Parathyroid adenoma (tissue), 2 donors: ENCODE measurements at regions not wholly inside any gene's neighbourhood (a gene's known extent, or its start where the extent isn't known, plus 50 kb on each side); places are given as distances from the start of the nearest gene placed in this dataset.

Experiments used
- H2AFZ ChIP-seq: fragments of 300-600 bp; sonication (generic); one replicate; pipeline ENCODE4 v1.7.0; 2017; ENCODE audit warnings: antibody characterized with exemption, mild to moderate bottlenecking
- H3K27ac ChIP-seq: fragments of 300-600 bp; sonication (generic); one replicate; pipeline ENCODE4 v1.7.0; 2017
- H3K27me3 ChIP-seq: fragments of 300-600 bp; sonication (generic); one replicate; pipeline ENCODE4 v1.7.0; 2017; ENCODE audit warnings: low read length; ENCODE audit not compliant: control insufficient read depth, insufficient read depth
- H3K36me3 ChIP-seq: fragments of 300-600 bp; sonication (generic); one replicate; pipeline ENCODE4 v1.7.0; 2017; ENCODE audit warnings: low read length; ENCODE audit not compliant: control insufficient read depth, insufficient read depth
- H3K4me1 ChIP-seq: fragments of 300-600 bp; sonication (generic); one replicate; pipeline ENCODE4 v1.7.0; 2017; ENCODE audit warnings: control low read depth
- H3K4me2 ChIP-seq: fragments of 300-600 bp; sonication (generic); one replicate; pipeline ENCODE4 v1.7.0; 2017; ENCODE audit warnings: low read length
- H3K4me3 ChIP-seq: fragments of 300-600 bp; sonication (generic); one replicate; pipeline ENCODE4 v1.7.0; 2017; ENCODE audit warnings: low read depth, low read length
- H3K79me2 ChIP-seq: fragments of 300-600 bp; sonication (generic); one replicate; pipeline ENCODE4 v1.7.0; 2017; ENCODE audit warnings: control low read depth
- H3K9ac ChIP-seq: fragments of 300-600 bp; sonication (generic); one replicate; pipeline ENCODE4 v1.7.0; 2017; ENCODE audit warnings: mild to moderate bottlenecking
- H3K9me3 ChIP-seq: fragments of 300-600 bp; sonication (generic); one replicate; pipeline ENCODE4 v1.7.0; 2017; ENCODE audit warnings: low read length; ENCODE audit not compliant: control insufficient read depth
- TF ChIP-seq, protein P1 (sequence below): fragments of 300-600 bp; sonication (generic); IDR thresholded peaks from one replicate; pipeline ENCODE4 v1.7.0; 2017; ENCODE audit warnings: antibody characterized with exemption, mild to moderate bottlenecking
- donor health status: primary hyperparathyroidism.

DNA sequence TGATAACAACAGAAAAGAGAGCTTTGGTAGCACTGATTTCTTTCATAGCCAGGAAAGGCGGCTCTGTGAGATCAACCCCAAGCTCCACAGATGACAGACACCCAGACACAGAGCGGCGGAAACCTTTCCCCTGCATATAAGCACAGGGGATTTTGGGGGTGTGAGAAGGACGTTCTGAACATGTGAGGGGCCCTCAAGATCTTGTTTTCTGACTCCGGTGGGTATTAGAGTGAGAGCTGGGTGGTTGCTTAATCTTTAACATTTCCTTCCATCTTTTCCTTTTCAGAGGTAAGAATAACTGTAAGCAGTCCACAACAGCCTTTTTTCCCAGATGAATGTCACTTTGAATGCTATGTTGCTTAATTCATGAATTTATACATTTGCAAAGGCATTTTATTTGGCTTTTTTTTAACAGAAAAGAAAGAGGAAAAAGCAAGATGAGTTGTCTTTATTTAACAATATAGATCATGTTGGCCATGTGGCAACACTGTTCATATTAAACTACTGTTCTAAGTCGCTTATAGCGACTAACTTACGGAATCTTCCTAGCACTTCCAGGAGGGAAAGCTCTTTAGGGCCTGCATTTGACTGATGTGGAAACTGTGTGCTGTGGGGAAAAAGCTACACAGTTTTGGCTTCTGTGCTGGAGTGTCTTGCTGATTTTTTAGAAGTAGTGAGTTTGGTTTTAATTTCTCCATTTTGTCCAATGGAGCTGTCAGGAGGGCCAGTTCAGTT lies 80.5 kb upstream of the NAA20 start:
- Histone ChIP-seq H3K9ac (no peak overlapping the region), H3K27ac (peak overlapping the region; percentile 31), H3K4me2 (no peak overlapping the region), H3K27me3 (no peaks in the 10 kb centered on the region), H3K4me3 (no peak overlapping the region), H2AFZ (no peak overlapping the region), H3K79me2 (peaks cover 3% of the 10 kb centered on the region), H3K4me1 (peaks cover 3% of the 10 kb centered on the region), H3K9me3 (no peaks in the 10 kb centered on the region), H3K36me3 (no peaks in the 10 kb centered on the region)
- TF ChIP-seq, protein P1, sequence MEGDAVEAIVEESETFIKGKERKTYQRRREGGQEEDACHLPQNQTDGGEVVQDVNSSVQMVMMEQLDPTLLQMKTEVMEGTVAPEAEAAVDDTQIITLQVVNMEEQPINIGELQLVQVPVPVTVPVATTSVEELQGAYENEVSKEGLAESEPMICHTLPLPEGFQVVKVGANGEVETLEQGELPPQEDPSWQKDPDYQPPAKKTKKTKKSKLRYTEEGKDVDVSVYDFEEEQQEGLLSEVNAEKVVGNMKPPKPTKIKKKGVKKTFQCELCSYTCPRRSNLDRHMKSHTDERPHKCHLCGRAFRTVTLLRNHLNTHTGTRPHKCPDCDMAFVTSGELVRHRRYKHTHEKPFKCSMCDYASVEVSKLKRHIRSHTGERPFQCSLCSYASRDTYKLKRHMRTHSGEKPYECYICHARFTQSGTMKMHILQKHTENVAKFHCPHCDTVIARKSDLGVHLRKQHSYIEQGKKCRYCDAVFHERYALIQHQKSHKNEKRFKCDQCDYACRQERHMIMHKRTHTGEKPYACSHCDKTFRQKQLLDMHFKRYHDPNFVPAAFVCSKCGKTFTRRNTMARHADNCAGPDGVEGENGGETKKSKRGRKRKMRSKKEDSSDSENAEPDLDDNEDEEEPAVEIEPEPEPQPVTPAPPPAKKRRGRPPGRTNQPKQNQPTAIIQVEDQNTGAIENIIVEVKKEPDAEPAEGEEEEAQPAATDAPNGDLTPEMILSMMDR, result no peak

DNA sequence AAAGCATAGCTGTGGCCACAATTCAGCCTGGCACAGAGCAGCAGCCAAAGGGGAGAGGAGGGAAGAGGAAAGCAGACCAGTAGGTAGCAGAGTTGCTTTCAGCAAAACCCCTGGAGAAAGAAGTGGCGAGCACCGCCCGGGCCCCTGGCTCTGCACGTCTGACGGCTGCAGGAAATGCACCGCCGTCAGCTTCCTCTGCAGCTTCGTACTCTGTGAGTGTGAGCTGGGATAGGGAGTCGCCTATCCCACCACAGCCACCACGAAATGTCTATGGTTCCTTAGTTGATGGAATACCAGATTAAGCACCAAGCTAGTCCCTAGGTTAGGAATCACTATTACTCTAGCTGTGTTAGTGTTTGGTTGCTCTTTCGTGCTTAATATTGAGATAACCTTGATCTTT lies 79.9 kb upstream of the NAA20 start:
- peaks cover 3% of the 10 kb centered on the region for H3K4me1 ChIP-seq
- no peaks in the 10 kb centered on the region for H3K9me3 ChIP-seq
- no peak overlapping the region for H3K4me3 ChIP-seq
- no peak overlapping the region for H3K9ac ChIP-seq
- H3K79me2 ChIP-seq, result peaks cover 3% of the 10 kb centered on the region
- no peak overlapping the region for H3K4me2 ChIP-seq
- no peak overlapping the region for H2AFZ ChIP-seq
- no peaks in the 10 kb centered on the region for H3K36me3 ChIP-seq
- TF ChIP-seq, protein P1, result no peak
- H3K27me3 ChIP-seq, result no peaks in the 10 kb centered on the region
- H3K27ac ChIP-seq, result peak overlapping the region; percentile 9

DNA sequence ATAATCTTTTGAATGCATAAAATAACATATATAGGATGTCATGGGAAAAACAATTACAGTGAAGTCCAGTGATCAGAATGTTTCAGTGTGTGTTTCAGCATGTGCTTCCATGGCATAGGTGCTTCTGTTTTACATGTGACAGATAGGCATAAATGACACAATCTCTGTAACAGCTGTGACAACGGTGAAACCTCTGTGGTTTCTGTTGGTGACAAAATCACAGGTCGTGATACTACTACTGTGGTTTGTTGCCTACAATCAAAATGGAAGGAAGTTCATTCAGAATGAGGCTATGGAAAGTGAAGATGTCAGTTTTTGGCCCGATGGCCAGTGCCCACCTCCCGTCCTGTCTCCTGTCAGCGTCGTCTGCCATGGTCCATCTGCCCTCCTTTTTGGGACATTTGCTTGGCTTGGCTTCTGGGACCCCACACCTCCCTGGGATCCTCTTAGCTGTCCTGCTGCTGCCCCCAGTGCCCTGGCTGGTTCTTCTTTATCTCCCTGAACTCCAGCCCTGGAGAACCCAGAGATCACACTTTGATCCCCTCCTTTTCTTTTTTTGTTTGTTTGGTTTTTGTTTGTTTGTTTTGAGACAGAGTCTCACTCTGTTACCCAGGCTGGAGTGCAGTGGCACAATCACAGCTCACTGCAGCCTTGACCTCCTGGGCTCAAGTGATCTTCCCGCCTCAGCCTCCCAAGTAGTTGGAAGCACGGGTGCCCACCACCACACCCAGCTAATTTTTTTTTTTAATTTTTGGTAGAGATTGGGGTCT lies 79.3 kb upstream of the NAA20 start:
- peaks cover 3% of the 10 kb centered on the region for H3K79me2 ChIP-seq
- no peaks in the 10 kb centered on the region for H3K36me3 ChIP-seq
- TF ChIP-seq, protein P1, result no peak
- H3K4me2 ChIP-seq, result no peak overlapping the region
- no peaks in the 10 kb centered on the region for H3K27me3 ChIP-seq
- H2AFZ ChIP-seq, result no peak overlapping the region
- peaks cover 3% of the 10 kb centered on the region for H3K4me1 ChIP-seq
- H3K27ac ChIP-seq, result peak overlapping the region; percentile 9
- no peak overlapping the region for H3K4me3 ChIP-seq
- H3K9me3 ChIP-seq, result no peaks in the 10 kb centered on the region
- H3K9ac ChIP-seq, result no peak overlapping the region

DNA sequence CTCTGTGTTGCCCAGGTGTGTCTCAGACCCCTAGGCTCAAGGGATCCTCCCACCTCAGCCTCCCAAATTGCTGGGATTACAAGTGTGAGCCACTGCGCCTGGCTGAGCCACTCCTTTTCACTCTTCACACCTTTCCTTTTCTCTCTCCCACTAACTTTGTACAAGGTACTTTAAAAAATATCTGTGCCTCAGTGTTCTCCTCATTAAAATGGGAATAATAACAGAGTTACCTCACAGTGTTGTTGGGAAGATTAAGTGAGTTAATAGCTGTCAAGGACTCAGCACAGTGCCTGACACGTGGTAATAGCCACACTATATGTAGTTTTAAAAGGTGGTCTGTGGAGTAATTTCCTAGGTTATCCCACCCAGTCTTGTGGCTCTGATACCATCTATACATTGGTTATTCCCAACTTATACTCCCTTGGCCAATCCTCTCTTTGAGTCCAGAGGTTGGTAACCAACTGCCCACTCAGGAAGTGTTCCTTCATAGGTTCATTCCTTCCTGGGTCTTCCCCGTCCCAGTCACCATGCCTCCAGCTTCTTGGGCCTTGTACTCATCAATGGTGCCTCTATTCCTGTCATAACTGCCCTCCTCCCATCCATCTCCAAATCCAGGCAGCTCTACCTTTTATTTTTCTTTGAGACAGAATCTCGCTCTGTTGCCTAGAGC lies 78.6 kb upstream of the NAA20 start:
- peaks cover 3% of the 10 kb centered on the region for H3K4me1 ChIP-seq
- TF ChIP-seq, protein P1, result no peak
- no peak overlapping the region for H3K4me3 ChIP-seq
- no peaks in the 10 kb centered on the region for H3K27me3 ChIP-seq
- no peaks in the 10 kb centered on the region for H3K9me3 ChIP-seq
- H3K9ac ChIP-seq, result no peak overlapping the region
- H3K36me3 ChIP-seq, result no peaks in the 10 kb centered on the region
- no peak overlapping the region for H2AFZ ChIP-seq
- peak overlapping the region; percentile 11 for H3K27ac ChIP-seq
- H3K79me2 ChIP-seq, result peaks cover 3% of the 10 kb centered on the region
- no peak overlapping the region for H3K4me2 ChIP-seq
